ENCODE measurements at regions not wholly inside any gene's neighbourhood (a gene's known extent, or its start where the extent isn't known, plus 50 kb on each side); places are given as distances from the start of the nearest gene placed in this dataset.
"Not testable (repeated sequence)": the region's sequence is repeated elsewhere in the genome, so short reads cannot be mapped to it uniquely, and the experiment has no call there.

- in situ Hi-C loops (cut with MboI; ENCODE audit: low sequenced_read_pairs) = no loop called here
Measured at GRCh38 chr7:113268757-113269156, 150.4 kb upstream of the SMIM30 start.

GRCh38 chr7:113267885-113268284 lies 149.5 kb upstream of the SMIM30 start:
- in situ Hi-C loops (cut with MboI; ENCODE audit: low sequenced_read_pairs) = no loop called here

- in situ Hi-C loops (cut with MboI; ENCODE audit: low sequenced_read_pairs) = no loop called here
Measured at GRCh38 chr7:113267271-113267670, 148.9 kb upstream of the SMIM30 start.

GRCh38 chr7:113263749-113264148 lies 145.4 kb upstream of the SMIM30 start:
- in situ Hi-C loops (cut with MboI; ENCODE audit: low sequenced_read_pairs) = no loop called here

GRCh38 chr7:113263215-113263742 lies 144.9 kb upstream of the SMIM30 start:
- in situ Hi-C loops (cut with MboI; ENCODE audit: low sequenced_read_pairs) = not testable (repeated sequence)

- in situ Hi-C loops (cut with MboI; ENCODE audit: low sequenced_read_pairs) = no loop called here
Measured at GRCh38 chr7:113256883-113257531, 138.7 kb upstream of the SMIM30 start.

- in situ Hi-C loops (cut with MboI; ENCODE audit: low sequenced_read_pairs) = no loop called here
Measured at GRCh38 chr7:113247198-113247597, 128.8 kb upstream of the SMIM30 start.

- in situ Hi-C loops (cut with MboI; ENCODE audit: low sequenced_read_pairs) = no loop called here
Measured at GRCh38 chr7:113246738-113247137, 128.4 kb upstream of the SMIM30 start.

- in situ Hi-C loops (cut with MboI; ENCODE audit: low sequenced_read_pairs) = no loop called here
Measured at GRCh38 chr7:113232885-113233284, 114.5 kb upstream of the SMIM30 start.

GRCh38 chr7:113230691-113231090 lies 112.3 kb upstream of the SMIM30 start:
- in situ Hi-C loops (cut with MboI; ENCODE audit: low sequenced_read_pairs) = no loop called here

GRCh38 chr7:113217314-113217713 lies 99.0 kb upstream of the SMIM30 start:
- in situ Hi-C loops (cut with MboI; ENCODE audit: low sequenced_read_pairs) = no loop called here

GRCh38 chr7:113216038-113216437 lies 97.7 kb upstream of the SMIM30 start:
- in situ Hi-C loops (cut with MboI; ENCODE audit: low sequenced_read_pairs) = no loop called here

GRCh38 chr7:113209449-113210203 lies 91.3 kb upstream of the SMIM30 start:
- in situ Hi-C loops (cut with MboI; ENCODE audit: low sequenced_read_pairs) = no loop called here

GRCh38 chr7:113207931-113208330 lies 89.6 kb upstream of the SMIM30 start:
- in situ Hi-C loops (cut with MboI; ENCODE audit: low sequenced_read_pairs) = no loop called here

GRCh38 chr7:113207441-113207840 lies 89.1 kb upstream of the SMIM30 start:
- in situ Hi-C loops (cut with MboI; ENCODE audit: low sequenced_read_pairs) = no loop called here

GRCh38 chr7:113204415-113204814 lies 86.1 kb upstream of the SMIM30 start:
- in situ Hi-C loops (cut with MboI; ENCODE audit: low sequenced_read_pairs) = no loop called here

GRCh38 chr7:113202284-113202683 lies 83.9 kb upstream of the SMIM30 start:
- in situ Hi-C loops (cut with MboI; ENCODE audit: low sequenced_read_pairs) = no loop called here

GRCh38 chr7:113200281-113200680 lies 81.9 kb upstream of the SMIM30 start:
- in situ Hi-C loops (cut with MboI; ENCODE audit: low sequenced_read_pairs) = no loop called here

GRCh38 chr7:113199841-113200240 lies 81.5 kb upstream of the SMIM30 start:
- in situ Hi-C loops (cut with MboI; ENCODE audit: low sequenced_read_pairs) = no loop called here

GRCh38 chr7:113199136-113199535 lies 80.8 kb upstream of the SMIM30 start:
- in situ Hi-C loops (cut with MboI; ENCODE audit: low sequenced_read_pairs) = no loop called here

- in situ Hi-C loops (cut with MboI; ENCODE audit: low sequenced_read_pairs) = no loop called here
Measured at GRCh38 chr7:113198226-113198625, 79.9 kb upstream of the SMIM30 start.

- in situ Hi-C loops (cut with MboI; ENCODE audit: low sequenced_read_pairs) = no loop called here
Measured at GRCh38 chr7:113197274-113197673, 78.9 kb upstream of the SMIM30 start.
